WTC11 (cell line): ENCODE measurements at regions not wholly inside any gene's neighbourhood (a gene's known extent, or its start where the extent isn't known, plus 50 kb on each side); places are given as distances from the start of the nearest gene placed in this dataset.

Experiments used
- ATAC-seq: fragments of 200-7000 bp; cut with Tn5 transposase; 2 replicates; pipeline ENCODE4 v1.10.0; 2021; ENCODE audit warnings: mild to moderate bottlenecking, moderate library complexity
- CTCF ChIA-PET: fragments of 300-600 bp; sonication (Branson Sonifier 250); formaldehyde crosslinking; loops from one replicate; lab custom pipeline; 2021; ENCODE audit warnings: antibody characterized with exemption; lab: Charles Lee
- POLR2A ChIA-PET: fragments of 350-600 bp; sonication (Branson Sonifier 250); formaldehyde crosslinking; loops from one replicate; lab custom pipeline; 2021; ENCODE audit warnings: antibody characterized with exemption; lab: Charles Lee
- DNase-seq: peaks from one replicate; pipeline ENCODE4 v3.0.0; 2021; ENCODE audit warnings: low spot score
- H3K27ac Mint-ChIP-seq: 2 replicates; pipeline ENCODE4 v1.8.0; 2021; ENCODE audit warnings: mixed read lengths
- H3K27me3 Mint-ChIP-seq: 2 replicates; pipeline ENCODE4 v1.8.0; 2021; ENCODE audit warnings: low read depth, mild to moderate bottlenecking, moderate library complexity, mixed read lengths
- H3K36me3 Mint-ChIP-seq: 2 replicates; pipeline ENCODE4 v1.8.0; 2021; ENCODE audit warnings: mixed read lengths
- H3K4me1 Mint-ChIP-seq: 2 replicates; pipeline ENCODE4 v1.8.0; 2022; ENCODE audit warnings: mixed read lengths
- H3K4me3 Mint-ChIP-seq: 2 replicates; pipeline ENCODE4 v1.8.0; 2021; ENCODE audit warnings: mild to moderate bottlenecking, moderate library complexity, mixed read lengths
- H3K9me3 Mint-ChIP-seq: 2 replicates; pipeline ENCODE4 v1.8.0; 2021; ENCODE audit warnings: mixed read lengths
- AR ChIP-seq: fragments of 250-450 bp; sonication (Bioruptor Pico); IDR thresholded peaks from 2 replicates; pipeline ENCODE4 v1.9.0; 2021; ENCODE audit warnings: mild to moderate bottlenecking
- E2F1 ChIP-seq: sonication (generic); formaldehyde crosslinking; IDR thresholded peaks from 2 replicates; pipeline ENCODE4 v1.8.0; 2022; ENCODE audit warnings: mild to moderate bottlenecking, missing genetic modification reagents
- IRF2 ChIP-seq: sonication (generic); formaldehyde crosslinking; IDR thresholded peaks from 2 replicates; pipeline ENCODE4 v1.8.0; 2022; ENCODE audit warnings: low read depth, missing genetic modification reagents, borderline replicate concordance
- MYBL2 ChIP-seq: sonication (generic); formaldehyde crosslinking; IDR thresholded peaks from 2 replicates; pipeline ENCODE4 v1.8.1; 2023; ENCODE audit warnings: mild to moderate bottlenecking, moderate library complexity, missing genetic modification reagents
- RELA ChIP-seq: sonication (generic); formaldehyde crosslinking; IDR thresholded peaks from 2 replicates; pipeline ENCODE4 v1.8.1; 2022; ENCODE audit warnings: missing genetic modification reagents, mild to moderate bottlenecking, borderline replicate concordance
- ZBTB43 ChIP-seq: sonication (generic); formaldehyde crosslinking; IDR thresholded peaks from 2 replicates; pipeline ENCODE4 v1.8.1; 2023; ENCODE audit warnings: mild to moderate bottlenecking, missing genetic modification reagents
- ZNF121 ChIP-seq: sonication (generic); formaldehyde crosslinking; IDR thresholded peaks from 2 replicates; pipeline ENCODE4 v1.8.0; 2023; ENCODE audit warnings: missing genetic modification reagents
- ZNF138 ChIP-seq: sonication (generic); formaldehyde crosslinking; conservative IDR thresholded peaks from 2 replicates; pipeline ENCODE4 v1.8.1; 2022; ENCODE audit warnings: mild to moderate bottlenecking, moderate library complexity, missing genetic modification reagents
- ZNF232 ChIP-seq: sonication (generic); formaldehyde crosslinking; IDR thresholded peaks from 2 replicates; pipeline ENCODE4 v1.8.0; 2022; ENCODE audit warnings: mild to moderate bottlenecking, missing genetic modification reagents
- ZNF263 ChIP-seq: sonication (generic); formaldehyde crosslinking; IDR thresholded peaks from 2 replicates; pipeline ENCODE4 v1.8.1; 2022; ENCODE audit warnings: low read depth, mild to moderate bottlenecking, moderate library complexity, missing genetic modification reagents
- ZNF396 ChIP-seq: fragments of 250-450 bp; sonication (Bioruptor Pico); IDR thresholded peaks from 2 replicates; pipeline ENCODE4 v1.8.0; 2021; ENCODE audit warnings: mild to moderate bottlenecking, moderate library complexity, borderline replicate concordance
- ZNF416 ChIP-seq: fragments of 250-450 bp; sonication (Bioruptor Pico); IDR thresholded peaks from 2 replicates; pipeline ENCODE4 v1.9.0; 2021; ENCODE audit warnings: mild to moderate bottlenecking, inconsistent platforms
- ZNF532 ChIP-seq: fragments of 250-450 bp; sonication (Bioruptor Pico); IDR thresholded peaks from 2 replicates; pipeline ENCODE4 v1.9.0; 2021; ENCODE audit warnings: mild to moderate bottlenecking, borderline replicate concordance
- TF ChIP-seq, protein P1 (sequence below): sonication (generic); formaldehyde crosslinking; IDR thresholded peaks from 2 replicates; pipeline ENCODE4 v1.8.1; 2023; ENCODE audit warnings: mild to moderate bottlenecking, missing genetic modification reagents

DNA sequence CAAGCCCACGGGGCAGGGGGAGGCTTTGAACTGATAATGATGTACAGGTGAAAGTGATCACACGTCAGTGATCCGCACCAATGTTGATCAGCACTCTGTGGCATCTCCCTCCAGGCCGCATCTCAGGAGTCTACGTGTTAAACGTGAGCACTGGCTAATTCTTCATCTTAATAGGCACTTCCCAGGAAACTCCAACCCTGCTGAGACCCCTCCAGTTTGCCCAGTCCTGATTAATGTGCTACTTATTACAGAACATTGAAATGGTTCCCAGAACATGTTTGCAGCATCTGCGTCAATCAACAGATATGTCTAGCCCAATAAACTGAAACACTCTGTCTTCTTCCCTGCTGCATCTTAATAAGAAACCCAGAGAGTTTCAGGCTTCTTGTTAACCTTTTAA, 298.4 kb downstream of the DEPDC1B start (continued):
- no peak for TF ChIP-seq ZNF532
- TF ChIP-seq AR (CRISPR knock-in tag), result no peak
- TF ChIP-seq ZNF263 (CRISPR knock-in tag), result no peak
- no peak for TF ChIP-seq RELA (CRISPR knock-in tag)
- TF ChIP-seq ZBTB43 (CRISPR knock-in tag), result no peak
- no peak for TF ChIP-seq ZNF396
- no peak for TF ChIP-seq IRF2 (CRISPR knock-in tag)
- no peak for TF ChIP-seq MYBL2 (CRISPR knock-in tag)

- no peaks in the 10 kb centered on the region for H3K4me1 Mint-ChIP-seq
Measured at GRCh38 chr5:60399507-60399906, 300.5 kb downstream of the DEPDC1B start.

More at GRCh38 chr5:60399507-60399906, 300.5 kb downstream of the DEPDC1B start:
- DNase-seq (no peak), ATAC-seq (no peak)
- Mint-ChIP-seq H3K9me3 (no peaks in the 10 kb centered on the region), H3K27me3 (no peaks in the 10 kb centered on the region), H3K27ac (no peak overlapping the region), H3K36me3 (no peaks in the 10 kb centered on the region), H3K4me3 (no peak overlapping the region)
- POLR2A ChIA-PET, result no interaction called here
- CTCF ChIA-PET, result no interaction called here
- TF ChIP-seq ZNF416 (CRISPR knock-in tag) (no peak), ZNF232 (CRISPR knock-in tag) (no peak), E2F1 (CRISPR knock-in tag) (no peak), ZNF138 (CRISPR knock-in tag) (no peak), ZNF121 (CRISPR knock-in tag) (no peak)
- TF ChIP-seq, protein P1, sequence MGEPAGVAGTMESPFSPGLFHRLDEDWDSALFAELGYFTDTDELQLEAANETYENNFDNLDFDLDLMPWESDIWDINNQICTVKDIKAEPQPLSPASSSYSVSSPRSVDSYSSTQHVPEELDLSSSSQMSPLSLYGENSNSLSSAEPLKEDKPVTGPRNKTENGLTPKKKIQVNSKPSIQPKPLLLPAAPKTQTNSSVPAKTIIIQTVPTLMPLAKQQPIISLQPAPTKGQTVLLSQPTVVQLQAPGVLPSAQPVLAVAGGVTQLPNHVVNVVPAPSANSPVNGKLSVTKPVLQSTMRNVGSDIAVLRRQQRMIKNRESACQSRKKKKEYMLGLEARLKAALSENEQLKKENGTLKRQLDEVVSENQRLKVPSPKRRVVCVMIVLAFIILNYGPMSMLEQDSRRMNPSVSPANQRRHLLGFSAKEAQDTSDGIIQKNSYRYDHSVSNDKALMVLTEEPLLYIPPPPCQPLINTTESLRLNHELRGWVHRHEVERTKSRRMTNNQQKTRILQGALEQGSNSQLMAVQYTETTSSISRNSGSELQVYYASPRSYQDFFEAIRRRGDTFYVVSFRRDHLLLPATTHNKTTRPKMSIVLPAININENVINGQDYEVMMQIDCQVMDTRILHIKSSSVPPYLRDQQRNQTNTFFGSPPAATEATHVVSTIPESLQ (CRISPR knock-in tag), result no peak
